Common myeloid progenitor, CD34-positive (primary cell): ENCODE measurements at regions not wholly inside any gene's neighbourhood (a gene's known extent, or its start where the extent isn't known, plus 50 kb on each side); places are given as distances from the start of the nearest gene placed in this dataset.

Source experiments
- CTCF ChIA-PET: fragments of 350-600 bp; sonication (Branson Sonifier 250); formaldehyde crosslinking; loops from one replicate; lab custom pipeline; 2021; ENCODE audit warnings: antibody characterized with exemption; lab: Charles Lee
- POLR2A ChIA-PET: fragments of 350-600 bp; sonication (Branson Sonifier 250); formaldehyde crosslinking; loops from one replicate; lab custom pipeline; 2021; ENCODE audit warnings: antibody characterized with exemption; lab: Charles Lee
- DNase-seq, 3 donors: peaks; one replicate each; pipeline versions ENCODE4 v3.0.0 to v3.0.0-alpha.2; 2013
- H3K27ac ChIP-seq, 2 experiments: 1 replicate in 1 of 2; 2 replicates in 1 of 2; pipeline ENCODE4 v1.7.0; 2013; ENCODE audit warnings: inconsistent platforms in 2 of 2, low read length in 2 of 2, mild to moderate bottlenecking in 2 of 2, low read depth in 1 of 2, moderate library complexity in 1 of 2; ENCODE audit not compliant: severe bottlenecking in 2 of 2, insufficient read depth in 1 of 2, poor library complexity in 1 of 2
- H3K27me3 ChIP-seq, 5 experiments: replicated peaks in 2 of 5; 1 replicate in 3 of 5; 2 replicates in 2 of 5; pipeline versions ENCODE4 v1.6.1 to v1.7.0; 2013; ENCODE audit warnings: low read length in 4 of 5, mild to moderate bottlenecking in 2 of 5, moderate library complexity in 2 of 5, inconsistent platforms in 1 of 5; ENCODE audit not compliant: insufficient read depth in 5 of 5, control insufficient read depth in 4 of 5
- H3K36me3 ChIP-seq, 4 experiments: 1 replicate in 2 of 4; 2 replicates in 2 of 4; pipeline versions ENCODE4 v1.6.1 to v1.7.0; 2013; ENCODE audit warnings: low read length in 3 of 4, control low read depth in 1 of 4, mild to moderate bottlenecking in 1 of 4; ENCODE audit not compliant: control insufficient read depth in 4 of 4, insufficient read depth in 4 of 4
- H3K4me1 ChIP-seq, 4 experiments: 1 replicate in 3 of 4; 2 replicates in 1 of 4; pipeline versions ENCODE4 v1.6.1 to v1.7.1; 2013; ENCODE audit warnings: low read length in 3 of 4, mild to moderate bottlenecking in 3 of 4, control low read depth in 1 of 4, inconsistent platforms in 1 of 4, moderate library complexity in 1 of 4; ENCODE audit not compliant: control insufficient read depth in 4 of 4, insufficient read depth in 4 of 4; ENCODE audit errors: control extremely low read depth in 1 of 4
- H3K4me3 ChIP-seq, 7 experiments: 1 replicate in 4 of 7; 2 replicates in 3 of 7; pipeline versions ENCODE4 v1.5.1 to v1.7.0; 2013; ENCODE audit warnings: mild to moderate bottlenecking in 7 of 7, low read length in 6 of 7, moderate library complexity in 6 of 7, inconsistent platforms in 2 of 7, low read depth in 2 of 7, control low read depth in 1 of 7; ENCODE audit not compliant: insufficient read depth in 4 of 7, control insufficient read depth in 1 of 7; ENCODE audit errors: extremely low read depth in 1 of 7
- H3K9me3 ChIP-seq, 5 experiments: 1 replicate in 4 of 5; 2 replicates in 1 of 5; pipeline versions ENCODE4 v1.6.1 to v1.7.1; 2013; ENCODE audit warnings: low read length in 4 of 5, mild to moderate bottlenecking in 2 of 5, inconsistent platforms in 1 of 5, low read depth in 1 of 5, moderate library complexity in 1 of 5; ENCODE audit not compliant: control insufficient read depth in 4 of 5, insufficient read depth in 2 of 5; ENCODE audit errors: control extremely low read depth in 1 of 5
- WGBS: methylation state at CpG from one replicate; pipeline ENCODE4 v1.1.5; 2013; ENCODE audit not compliant: insufficient coverage; 5-methylcytosine and 5-hydroxymethylcytosine counted together

DNA sequence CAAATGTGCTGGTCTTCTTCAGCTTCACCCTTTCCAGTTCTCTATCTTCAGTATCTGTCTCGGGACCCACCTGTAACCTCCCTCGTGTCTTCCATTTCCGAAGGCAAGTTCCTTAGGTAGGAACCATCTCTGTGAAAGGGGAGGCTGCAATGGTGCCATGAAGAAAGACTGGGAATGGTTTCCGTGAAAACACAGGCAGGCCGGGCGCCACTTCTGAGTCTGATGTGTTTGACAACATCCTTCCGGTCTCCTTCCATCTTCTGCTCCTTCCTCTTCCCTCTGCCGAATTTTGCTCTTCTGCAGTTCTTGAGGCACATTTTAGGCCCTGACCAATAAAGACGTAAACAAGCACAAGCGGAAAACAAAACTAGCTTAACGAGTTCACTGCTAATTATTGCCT lies 328.0 kb downstream of the THBS2 start:
- Histone ChIP-seq H3K4me1 (no peaks in the 10 kb centered on the region), H3K36me3 (no peaks in the 10 kb centered on the region), H3K27me3 (no peaks in the 10 kb centered on the region), H3K9me3 (peaks cover 0 to 2% (median 0%) of the 10 kb centered on the region in 5 experiments), H3K27ac (no peak overlapping the region), H3K4me3 (no peak overlapping the region)
- WGBS, result 82% methylated on average over 8 of the region's 11 CpGs
- POLR2A ChIA-PET, result no interaction called here
- DNase-seq, result no peak
- CTCF ChIA-PET, result no interaction called here

DNA sequence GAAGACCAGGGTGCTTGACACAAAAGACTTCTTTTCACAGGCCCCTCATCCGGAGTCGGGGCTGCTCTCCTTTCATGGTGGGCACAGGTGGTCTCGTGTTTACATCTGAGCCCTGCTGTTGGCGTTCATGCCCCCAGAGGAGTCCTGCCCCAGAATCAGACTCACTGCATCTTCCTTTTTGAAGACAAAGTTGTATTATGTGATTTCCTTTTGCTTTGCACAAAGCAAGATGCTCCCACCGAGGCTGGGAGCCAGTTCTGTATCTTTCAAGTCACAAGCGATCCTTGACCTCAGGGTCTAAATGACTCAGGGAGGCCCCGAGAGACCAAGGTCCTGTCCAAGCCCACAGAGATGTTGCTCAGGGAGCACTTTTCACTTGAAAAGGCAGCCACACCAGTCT lies 330.5 kb downstream of the THBS2 start:
- H3K4me1 ChIP-seq, result no peaks in the 10 kb centered on the region
- 88% methylated on average over 7 of the region's 7 CpGs for WGBS
- DNase-seq, result no peak
- CTCF ChIA-PET, result interaction anchor here (0.7 kb wide), 1 partner anchor 1563 kb away, joined by 3 read pairs; no protein-coding TSS in a partner anchor
- H3K9me3 ChIP-seq, result no peaks in the 10 kb centered on the region
- no peak overlapping the region for H3K4me3 ChIP-seq
- H3K27ac ChIP-seq, result no peak overlapping the region
- peaks cover 0 to 2% (median 0%) of the 10 kb centered on the region in 5 experiments for H3K27me3 ChIP-seq
- no peaks in the 10 kb centered on the region for H3K36me3 ChIP-seq
- POLR2A ChIA-PET, result no interaction called here

DNA sequence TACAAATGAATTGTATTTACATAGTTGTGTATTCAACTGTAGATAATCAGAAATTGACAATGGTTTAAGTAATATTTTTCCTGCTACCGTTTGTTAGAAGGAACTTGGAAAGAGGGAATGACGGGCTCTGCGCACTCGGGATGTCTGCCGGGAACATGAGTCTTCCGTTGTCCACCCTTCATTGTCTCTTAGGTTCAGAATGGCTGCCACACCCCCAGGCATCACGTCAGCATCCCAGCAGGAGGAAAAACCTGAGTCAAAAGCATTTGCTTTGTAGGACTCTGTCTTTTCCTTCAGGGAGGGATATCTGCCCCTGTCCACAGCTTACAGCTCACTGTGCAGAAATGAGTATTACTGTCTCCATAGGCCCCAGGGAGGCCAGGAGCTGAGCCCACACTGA lies 331.2 kb downstream of the THBS2 start:
- H3K4me3 ChIP-seq, result no peak overlapping the region
- ChIA-PET CTCF (no interaction called here), POLR2A (no interaction called here)
- H3K9me3 ChIP-seq, result no peaks in the 10 kb centered on the region
- 100% methylated on average over 6 of the region's 7 CpGs for WGBS
- DNase-seq, result no peak
- no peaks in the 10 kb centered on the region for H3K36me3 ChIP-seq
- H3K27ac ChIP-seq, result no peak overlapping the region
- H3K27me3 ChIP-seq, result peaks cover 0 to 2% (median 0%) of the 10 kb centered on the region in 5 experiments
- H3K4me1 ChIP-seq, result no peaks in the 10 kb centered on the region

DNA sequence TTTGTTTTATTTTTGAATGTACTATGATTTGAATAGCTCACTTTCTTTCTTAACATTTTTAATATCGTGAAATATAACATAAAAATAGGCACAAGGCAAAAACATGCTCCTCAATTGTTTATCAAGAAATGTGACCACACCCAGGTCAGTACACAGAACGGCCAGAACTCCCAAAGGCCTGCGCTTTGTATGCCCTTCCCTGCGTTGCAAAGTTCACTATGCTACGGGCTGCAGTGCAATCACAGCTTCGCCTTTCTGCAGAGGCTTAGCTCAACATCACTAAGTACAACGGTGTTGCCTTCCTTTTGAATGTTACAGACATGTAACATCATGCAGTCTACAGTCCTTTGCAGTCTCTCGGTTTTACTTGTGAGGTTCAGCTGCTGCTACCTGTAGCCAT lies 333.4 kb downstream of the THBS2 start:
- Histone ChIP-seq H3K36me3 (no peaks in the 10 kb centered on the region), H3K4me1 (no peaks in the 10 kb centered on the region), H3K27me3 (peaks cover 0 to 2% (median 0%) of the 10 kb centered on the region in 5 experiments), H3K27ac (no peak overlapping the region), H3K4me3 (no peak overlapping the region), H3K9me3 (no peaks in the 10 kb centered on the region)
- ChIA-PET CTCF (no interaction called here), POLR2A (no interaction called here)
- DNase-seq, result no peak
- 94% methylated on average over 8 of the region's 8 CpGs for WGBS

DNA sequence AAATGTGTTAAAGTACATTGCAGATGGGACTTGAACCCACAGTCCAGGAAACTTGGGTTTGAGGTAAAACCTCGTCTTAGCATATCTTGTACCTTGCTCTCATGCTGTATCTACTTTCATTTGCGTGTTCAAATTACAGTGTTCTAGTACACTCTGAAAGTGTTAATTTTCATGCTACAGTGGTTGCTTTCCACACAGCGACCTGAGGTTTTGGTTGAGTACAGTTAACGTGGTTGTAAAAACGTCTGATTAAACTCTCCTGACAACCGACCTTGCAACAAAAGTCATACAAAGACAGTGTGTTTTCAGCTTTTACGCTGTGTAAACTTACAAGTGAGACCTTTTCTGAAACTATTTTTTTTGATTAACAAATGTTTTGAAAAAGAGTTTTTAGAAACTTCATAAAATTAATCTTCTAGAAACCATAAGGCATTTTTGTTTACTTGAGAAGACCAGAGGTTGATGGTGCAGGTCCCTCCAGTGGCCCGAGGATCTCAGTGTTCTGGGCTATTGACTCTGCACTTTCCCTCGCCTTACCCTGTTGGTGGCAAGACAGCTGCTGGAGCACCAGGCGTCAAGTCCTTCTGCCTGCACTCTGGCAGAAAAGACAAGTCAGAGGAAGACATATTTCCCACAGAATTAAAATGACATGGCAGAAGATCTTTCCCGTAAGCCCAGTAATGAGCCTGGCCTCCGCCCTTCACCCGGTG lies 334.0 kb downstream of the THBS2 start:
- no peak for DNase-seq
- ChIA-PET POLR2A (no interaction called here), CTCF (interaction anchor here (1.0 kb wide), 1 partner anchor 27 kb away, joined by 3 read pairs; no protein-coding TSS in a partner anchor)
- whole genome bisulfite sequencing, result 91% methylated on average over 12 of the region's 13 CpGs
- H3K36me3 ChIP-seq, result no peaks in the 10 kb centered on the region
- no peak overlapping the region for H3K27ac ChIP-seq
- no peaks in the 10 kb centered on the region for H3K4me1 ChIP-seq
- no peak overlapping the region for H3K4me3 ChIP-seq
- H3K27me3 ChIP-seq, result peaks cover 0 to 2% (median 0%) of the 10 kb centered on the region in 5 experiments
- no peaks in the 10 kb centered on the region for H3K9me3 ChIP-seq

DNA sequence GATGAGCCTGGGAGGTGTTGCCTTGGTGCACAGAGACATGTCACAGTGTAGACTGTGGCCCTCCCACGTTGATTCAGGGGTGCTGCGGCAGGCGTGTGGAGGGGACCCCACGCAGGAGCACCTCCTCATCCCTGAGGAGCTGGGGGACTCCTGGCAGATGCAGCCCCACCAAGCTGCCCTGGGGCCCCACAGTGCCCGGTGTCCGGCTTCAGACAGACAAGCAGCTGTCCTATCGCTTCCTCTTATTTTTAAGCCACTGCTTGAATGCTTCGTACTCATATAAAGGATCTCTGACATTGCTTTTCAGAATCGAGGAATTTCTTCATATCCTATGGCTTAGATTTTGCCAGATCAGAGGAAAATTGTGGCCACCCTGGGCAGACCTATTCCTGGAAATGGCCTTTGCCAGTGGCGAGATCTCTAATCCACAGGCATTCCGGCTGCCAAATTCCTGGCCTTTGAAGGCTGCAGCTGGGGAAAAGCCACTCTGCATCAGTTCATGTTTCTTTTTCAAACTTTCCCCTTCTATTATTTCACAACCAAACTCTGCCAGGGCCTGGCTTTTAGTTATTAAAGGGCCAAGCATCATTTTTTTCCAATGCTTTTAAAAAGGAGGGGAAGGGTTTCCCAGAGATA lies 337.0 kb downstream of the THBS2 start:
- Histone ChIP-seq H3K4me3 (no peak overlapping the region), H3K9me3 (no peaks in the 10 kb centered on the region), H3K36me3 (no peaks in the 10 kb centered on the region), H3K27me3 (peaks cover 0 to 2% (median 0%) of the 10 kb centered on the region in 5 experiments), H3K27ac (no peak overlapping the region), H3K4me1 (no peaks in the 10 kb centered on the region)
- no peak for DNase-seq
- POLR2A ChIA-PET, result no interaction called here
- CTCF ChIA-PET, result no interaction called here
- WGBS, result 83% methylated on average over 10 of the region's 11 CpGs

DNA sequence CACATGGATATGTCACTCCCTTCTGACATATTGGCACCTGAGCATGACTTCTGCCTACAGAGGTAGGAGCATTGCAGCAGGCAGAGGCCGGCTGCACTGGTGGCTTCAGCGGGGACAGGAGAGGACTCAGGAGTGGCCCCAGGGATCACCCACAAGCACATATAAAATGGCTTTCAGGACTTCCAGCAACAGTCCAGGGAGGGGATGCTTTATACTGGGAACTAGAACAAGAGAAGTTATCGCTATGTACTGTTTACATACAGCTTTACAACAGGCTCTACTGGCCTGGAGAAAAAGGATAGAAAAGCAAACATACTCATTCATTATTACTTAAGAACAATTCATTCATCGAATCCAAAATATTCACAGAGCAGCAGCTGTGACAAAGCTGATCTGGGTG lies 337.8 kb downstream of the THBS2 start:
- Histone ChIP-seq H3K4me1 (no peaks in the 10 kb centered on the region), H3K36me3 (no peaks in the 10 kb centered on the region), H3K4me3 (no peak overlapping the region), H3K9me3 (no peaks in the 10 kb centered on the region), H3K27ac (no peak overlapping the region), H3K27me3 (peaks cover 0 to 2% (median 0%) of the 10 kb centered on the region in 5 experiments)
- ChIA-PET CTCF (no interaction called here), POLR2A (no interaction called here)
- no peak for DNase-seq
- no CpG with 5 or more reads among the region's 4 CpGs for WGBS
